COLO668 (cell line): ENCODE measurements at regions not wholly inside any gene's neighbourhood (a gene's known extent, or its start where the extent isn't known, plus 50 kb on each side); places are given as distances from the start of the nearest gene placed in this dataset.
"Not testable (repeated sequence)": the region's sequence is repeated elsewhere in the genome, so short reads cannot be mapped to it uniquely, and the experiment has no call there.

Experiments
- DNase-seq: peaks from one replicate; lab custom pipeline; 2025; ENCODE audit not compliant: unreplicated experiment; lab: John Stamatoyannopoulos, UW

GRCh38 chr6:140318408-140318807, 944.0 kb upstream of the CITED2 start:
- DNase-seq = no peak

GRCh38 chr6:140317950-140318349, 943.5 kb upstream of the CITED2 start:
- no peak for DNase-seq

GRCh38 chr6:140316966-140317365, 942.5 kb upstream of the CITED2 start:
- no peak for DNase-seq

GRCh38 chr6:140314682-140315081, 940.2 kb upstream of the CITED2 start:
- DNase-seq = no peak

- no peak for DNase-seq
These were observed 936.7 kb upstream of the CITED2 start for GRCh38 chr6:140311146-140311545.

GRCh38 chr6:140303218-140303949, 928.9 kb upstream of the CITED2 start:
- DNase-seq = no peak

GRCh38 chr6:140300331-140300730, 925.9 kb upstream of the CITED2 start:
- DNase-seq = no peak

- no peak for DNase-seq
These were observed 914.7 kb upstream of the CITED2 start for GRCh38 chr6:140289186-140289585.

GRCh38 chr6:140285998-140286690, 911.7 kb upstream of the CITED2 start:
- no peak for DNase-seq

- DNase-seq = no peak
These were observed 911.0 kb upstream of the CITED2 start for GRCh38 chr6:140285471-140285870.

GRCh38 chr6:140284871-140285270, 910.4 kb upstream of the CITED2 start:
- DNase-seq = no peak

- no peak for DNase-seq
These were observed 908.7 kb upstream of the CITED2 start for GRCh38 chr6:140283197-140283596.

- no peak for DNase-seq
These were observed 907.3 kb upstream of the CITED2 start for GRCh38 chr6:140281767-140282166.

GRCh38 chr6:140281236-140281635, 906.8 kb upstream of the CITED2 start:
- DNase-seq = no peak

- DNase-seq = no peak
These were observed 902.3 kb upstream of the CITED2 start for GRCh38 chr6:140276719-140277118.

GRCh38 chr6:140276133-140276532, 901.7 kb upstream of the CITED2 start:
- no peak for DNase-seq

GRCh38 chr6:140275725-140276124, 901.3 kb upstream of the CITED2 start:
- no peak for DNase-seq

- no peak for DNase-seq
These were observed 900.1 kb upstream of the CITED2 start for GRCh38 chr6:140274548-140274947.

GRCh38 chr6:140271759-140272377, 897.4 kb upstream of the CITED2 start:
- DNase-seq = no peak

- DNase-seq = no peak
These were observed 895.2 kb upstream of the CITED2 start for GRCh38 chr6:140269591-140270165.

- no peak for DNase-seq
These were observed 890.0 kb upstream of the CITED2 start for GRCh38 chr6:140264431-140264830.

GRCh38 chr6:140258302-140258701, 883.9 kb upstream of the CITED2 start:
- DNase-seq = not testable (repeated sequence)
